ENCODE measurements at regions not wholly inside any gene's neighbourhood (a gene's known extent, or its start where the extent isn't known, plus 50 kb on each side); places are given as distances from the start of the nearest gene placed in this dataset.

DNA sequence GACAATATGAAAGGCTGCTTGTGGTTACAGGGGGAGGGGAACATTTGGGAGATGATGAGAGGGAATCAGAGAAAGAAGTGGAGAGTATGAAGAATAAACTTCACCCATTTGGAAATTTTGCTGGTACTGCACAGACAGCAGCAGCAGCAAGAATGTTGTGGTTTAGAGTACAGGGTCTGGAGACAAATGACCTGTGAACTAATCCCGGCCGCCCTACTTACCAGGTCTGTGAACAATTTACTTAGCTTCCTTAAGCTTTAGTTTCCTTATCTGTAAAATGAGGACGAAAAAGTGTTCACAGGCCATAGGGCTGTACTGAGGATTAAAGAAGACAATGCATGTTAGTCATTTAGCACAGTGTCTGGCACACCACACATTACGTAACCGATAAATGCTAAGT, 685.4 kb upstream of the CELF4 start:
- Mint-ChIP-seq H3K27me3 (ENCODE audit: insufficient read depth, unreplicated experiment) (no peaks in the 10 kb centered on the region), H3K4me3 (ENCODE audit: unreplicated experiment) (no peak overlapping the region), H3K9me3 (ENCODE audit: unreplicated experiment) (no peaks in the 10 kb centered on the region), H3K36me3 (ENCODE audit: insufficient read depth, unreplicated experiment) (no peaks in the 10 kb centered on the region), H3K27ac (ENCODE audit: low read depth, unreplicated experiment) (no peak overlapping the region), H3K4me1 (ENCODE audit: insufficient read depth, unreplicated experiment) (no peaks in the 10 kb centered on the region)
- DNase-seq (ENCODE audit: unreplicated experiment), result peak; percentile 5
- ChIA-PET CTCF (no interaction called here), POLR2A (no interaction called here)
- intact Hi-C loops (cut with micrococcal nuclease), result no loop called here
- TF ChIP-seq, protein P1, sequence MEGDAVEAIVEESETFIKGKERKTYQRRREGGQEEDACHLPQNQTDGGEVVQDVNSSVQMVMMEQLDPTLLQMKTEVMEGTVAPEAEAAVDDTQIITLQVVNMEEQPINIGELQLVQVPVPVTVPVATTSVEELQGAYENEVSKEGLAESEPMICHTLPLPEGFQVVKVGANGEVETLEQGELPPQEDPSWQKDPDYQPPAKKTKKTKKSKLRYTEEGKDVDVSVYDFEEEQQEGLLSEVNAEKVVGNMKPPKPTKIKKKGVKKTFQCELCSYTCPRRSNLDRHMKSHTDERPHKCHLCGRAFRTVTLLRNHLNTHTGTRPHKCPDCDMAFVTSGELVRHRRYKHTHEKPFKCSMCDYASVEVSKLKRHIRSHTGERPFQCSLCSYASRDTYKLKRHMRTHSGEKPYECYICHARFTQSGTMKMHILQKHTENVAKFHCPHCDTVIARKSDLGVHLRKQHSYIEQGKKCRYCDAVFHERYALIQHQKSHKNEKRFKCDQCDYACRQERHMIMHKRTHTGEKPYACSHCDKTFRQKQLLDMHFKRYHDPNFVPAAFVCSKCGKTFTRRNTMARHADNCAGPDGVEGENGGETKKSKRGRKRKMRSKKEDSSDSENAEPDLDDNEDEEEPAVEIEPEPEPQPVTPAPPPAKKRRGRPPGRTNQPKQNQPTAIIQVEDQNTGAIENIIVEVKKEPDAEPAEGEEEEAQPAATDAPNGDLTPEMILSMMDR (IDR thresholded peaks at IDR 0.05; ENCODE audit: unreplicated experiment), result no peak
- BruUV-seq (replicated peaks), result no TSS peak

DNA sequence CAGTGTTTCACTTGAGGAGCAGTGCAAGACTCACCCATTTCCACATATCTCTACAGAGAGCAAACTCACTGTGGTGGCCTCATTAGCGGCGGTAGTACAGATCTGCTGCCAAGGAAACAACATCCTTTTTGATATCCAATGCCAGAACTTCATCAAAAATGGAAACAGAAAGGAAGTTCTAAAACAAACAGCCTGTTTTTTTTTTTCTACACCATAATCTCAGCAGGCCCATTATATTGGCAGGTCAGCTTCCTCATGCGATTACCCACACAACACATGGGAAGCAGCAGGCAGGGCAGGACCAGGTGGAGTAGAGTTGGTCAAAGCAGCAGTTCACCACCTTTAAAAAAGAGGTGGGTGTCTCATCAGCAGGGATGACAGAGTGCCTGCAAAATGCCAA, 678.9 kb upstream of the CELF4 start:
- POLR2A ChIA-PET, result no interaction called here
- CTCF ChIA-PET, result interaction anchor here (0.6 kb wide), 2 partner anchors 11 to 249 kb away, joined by 3 read pairs; no protein-coding TSS in a partner anchor
- Mint-ChIP-seq H3K27ac (ENCODE audit: low read depth, unreplicated experiment) (no peak overlapping the region), H3K9me3 (ENCODE audit: unreplicated experiment) (no peaks in the 10 kb centered on the region), H3K4me3 (ENCODE audit: unreplicated experiment) (no peak overlapping the region), H3K4me1 (ENCODE audit: insufficient read depth, unreplicated experiment) (peaks cover 28% of the 10 kb centered on the region), H3K36me3 (ENCODE audit: insufficient read depth, unreplicated experiment) (no peaks in the 10 kb centered on the region), H3K27me3 (ENCODE audit: insufficient read depth, unreplicated experiment) (no peaks in the 10 kb centered on the region)
- TF ChIP-seq, protein P1 (IDR thresholded peaks at IDR 0.05; ENCODE audit: unreplicated experiment), result no peak
- intact Hi-C loops (cut with micrococcal nuclease), result no loop called here
- no TSS peak for BruUV-seq (replicated peaks)
- no peak for DNase-seq (ENCODE audit: unreplicated experiment)

DNA sequence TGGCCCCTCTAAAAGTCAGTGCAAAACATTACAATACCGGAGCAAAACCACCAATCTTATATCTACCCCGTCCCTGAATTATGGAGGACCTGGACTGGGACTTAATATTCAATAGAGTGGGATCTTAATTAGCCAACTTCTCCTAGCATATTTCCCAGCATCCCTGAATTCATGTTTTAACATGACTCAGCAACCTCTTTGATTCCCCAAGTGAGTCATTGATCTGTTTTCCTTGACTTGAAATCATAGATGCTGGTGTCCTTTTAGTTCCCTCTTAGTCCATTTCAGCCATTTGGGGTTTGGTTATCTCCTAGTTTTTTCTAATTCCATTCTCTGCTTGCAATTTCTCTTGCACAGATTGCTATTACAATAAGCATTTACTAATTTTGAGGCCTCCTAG, 677.7 kb upstream of the CELF4 start:
- peak; percentile 24 for DNase-seq (ENCODE audit: unreplicated experiment)
- Mint-ChIP-seq H3K9me3 (ENCODE audit: unreplicated experiment) (no peaks in the 10 kb centered on the region), H3K27ac (ENCODE audit: low read depth, unreplicated experiment) (peak overlapping the region; percentile 67), H3K27me3 (ENCODE audit: insufficient read depth, unreplicated experiment) (no peaks in the 10 kb centered on the region), H3K4me3 (ENCODE audit: unreplicated experiment) (no peak overlapping the region), H3K36me3 (ENCODE audit: insufficient read depth, unreplicated experiment) (no peaks in the 10 kb centered on the region), H3K4me1 (ENCODE audit: insufficient read depth, unreplicated experiment) (peaks cover 28% of the 10 kb centered on the region)
- CTCF ChIA-PET, result no interaction called here
- TF ChIP-seq, protein P1 (IDR thresholded peaks at IDR 0.05; ENCODE audit: unreplicated experiment), result no peak
- BruUV-seq (replicated peaks), result no TSS peak
- intact Hi-C loops (cut with micrococcal nuclease), result no loop called here
- POLR2A ChIA-PET, result no interaction called here

DNA sequence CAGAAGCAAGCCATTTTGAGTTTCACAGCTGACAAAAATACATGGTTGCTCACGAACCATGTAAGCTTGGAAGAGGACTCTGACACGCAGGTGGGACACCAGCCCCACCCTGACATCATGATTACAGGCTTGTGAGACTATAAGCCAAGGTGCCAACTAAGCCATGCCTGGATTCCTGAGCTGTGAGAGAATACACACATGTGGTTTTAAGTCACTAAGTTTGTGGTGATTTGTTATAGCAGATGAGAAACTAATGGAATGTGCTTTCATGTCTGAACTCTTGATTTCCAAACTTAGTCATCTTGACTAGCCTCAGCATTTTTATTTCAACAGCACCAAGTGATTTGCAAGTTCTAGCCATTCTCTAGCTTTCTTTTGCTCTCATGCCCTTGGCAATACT, 676.1 kb upstream of the CELF4 start:
- Mint-ChIP-seq H3K4me3 (ENCODE audit: unreplicated experiment) (no peak overlapping the region), H3K27ac (ENCODE audit: low read depth, unreplicated experiment) (peak overlapping the region; percentile 1), H3K4me1 (ENCODE audit: insufficient read depth, unreplicated experiment) (peaks cover 28% of the 10 kb centered on the region), H3K27me3 (ENCODE audit: insufficient read depth, unreplicated experiment) (no peaks in the 10 kb centered on the region), H3K9me3 (ENCODE audit: unreplicated experiment) (no peaks in the 10 kb centered on the region), H3K36me3 (ENCODE audit: insufficient read depth, unreplicated experiment) (no peaks in the 10 kb centered on the region)
- peak; percentile 29 for DNase-seq (ENCODE audit: unreplicated experiment)
- CTCF ChIA-PET, result interaction anchor here (0.8 kb wide), 1 partner anchor 59 kb away, joined by 3 read pairs; no protein-coding TSS in a partner anchor
- BruUV-seq (replicated peaks), result no TSS peak
- intact Hi-C loops (cut with micrococcal nuclease), result no loop called here
- POLR2A ChIA-PET, result interaction anchor here (0.7 to 1.0 kb wide), 2 partner anchors 13 to 254 kb away, joined by 3 read pairs; no protein-coding TSS in a partner anchor
- TF ChIP-seq, protein P1 (IDR thresholded peaks at IDR 0.05; ENCODE audit: unreplicated experiment), result no peak

All from MCF 10A (cell line).